Upper lobe of left lung (tissue), 6 donors: ENCODE measurements at regions not wholly inside any gene's neighbourhood (a gene's known extent, or its start where the extent isn't known, plus 50 kb on each side); places are given as distances from the start of the nearest gene placed in this dataset.

Experiments
- ATAC-seq, 2 donors: fragments of 200-7000 bp; cut with Tn5 transposase; one replicate each; pipeline ENCODE4 v1.9.1; 2022; ENCODE audit warnings: mild to moderate bottlenecking in 2 of 2, moderate library complexity in 2 of 2; ENCODE audit not compliant: low FRiP score in 2 of 2
- DNase-seq, 2 donors: peaks; one replicate each; pipeline ENCODE4 v3.0.0-alpha.2; 2019 to 2020
- H3K27ac ChIP-seq, 4 donors: fragments of 200-600 bp; sonication (generic); one replicate each; pipeline ENCODE4 v1.5.1; 2016 to 2019
- H3K27me3 ChIP-seq, 4 donors: fragments of 200-600 bp; sonication (generic); one replicate each; pipeline ENCODE4 v1.5.1; 2017 to 2019
- H3K36me3 ChIP-seq, 4 donors: fragments of 200-600 bp; sonication (generic); one replicate each; pipeline ENCODE4 v1.5.1; 2016 to 2019
- H3K4me1 ChIP-seq, 4 donors: fragments of 200-600 bp; sonication (generic); one replicate each; pipeline ENCODE4 v1.5.1; 2018 to 2019
- H3K4me3 ChIP-seq, 4 donors: fragments of 200-600 bp; sonication (generic); one replicate each; pipeline ENCODE4 v1.5.1; 2017 to 2019; ENCODE audit warnings: mild to moderate bottlenecking in 2 of 4, moderate library complexity in 1 of 4
- H3K9me3 ChIP-seq, 4 donors: fragments of 200-600 bp; sonication (generic); one replicate each; pipeline ENCODE4 v1.5.1; 2018 to 2019
- CTCF ChIP-seq, 6 experiments: fragments of 450-650 bp in 4 of 6; fragments of 200-600 bp in 2 of 6; sonication (generic) in 2 of 6; IDR thresholded peaks; one replicate each; pipeline ENCODE4 v1.5.1; 2016 to 2019; ENCODE audit warnings: antibody characterized with exemption in 6 of 6
- EP300 ChIP-seq, 4 donors: sonication (generic); formaldehyde crosslinking; IDR thresholded peaks; one replicate each; pipeline ENCODE4 v1.5.1; 2017; ENCODE audit warnings: antibody characterized with exemption in 4 of 4, control low read depth in 2 of 4
- POLR2A ChIP-seq, 4 donors: fragments of 450-650 bp; IDR thresholded peaks; one replicate each; pipeline ENCODE4 v1.5.1; 2016 to 2017; ENCODE audit warnings: antibody characterized with exemption in 4 of 4, mild to moderate bottlenecking in 2 of 4
- POLR2AphosphoS5 ChIP-seq, 2 donors: sonication (generic); formaldehyde crosslinking; IDR thresholded peaks; one replicate each; pipeline ENCODE4 v1.5.1; 2017; ENCODE audit warnings: antibody characterized with exemption in 2 of 2
- WGBS, 2 donors: methylation state at CpG; one replicate each; pipeline ENCODE4 v1.1.5; 2017 to 2018; 5-methylcytosine and 5-hydroxymethylcytosine counted together
- donor health status: DM: no; HTN: no; CAD: no; lungs with moderate emphysema.
- donor health status: DM: no; HTN: yes; CAD: no; lungs with severe emphysema.

DNA sequence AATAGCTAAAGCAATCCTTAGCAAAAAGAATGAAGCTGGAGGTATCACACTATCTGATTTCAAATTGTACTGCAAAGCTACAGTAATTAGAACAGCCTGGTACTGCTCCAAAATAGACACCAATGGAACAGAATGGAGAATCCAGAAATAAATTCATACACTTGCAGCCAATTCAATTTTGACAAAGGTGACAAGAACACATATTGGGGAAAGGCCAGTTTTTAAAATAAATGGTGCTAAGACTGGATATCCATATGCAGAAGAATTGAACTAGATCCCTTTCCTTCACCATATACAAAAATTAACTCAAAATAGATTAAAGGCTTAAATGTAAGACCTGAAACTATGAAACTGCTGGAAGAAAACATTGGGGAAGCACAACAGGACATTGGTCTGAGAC is 748.5 kb downstream of the DNAJB9 start:
- DNase-seq (no peak), ATAC-seq (no peak)
- no peaks in the 10 kb centered on the region for H3K9me3 ChIP-seq
- TF ChIP-seq POLR2AphosphoS5 (IDR thresholded peaks at IDR 0.05) (no peak), POLR2A (IDR thresholded peaks at IDR 0.05) (no peak), CTCF (IDR thresholded peaks at IDR 0.05) (no peak)
- H3K27ac ChIP-seq = no peak overlapping the region
- no peak overlapping the region for H3K4me3 ChIP-seq
- H3K4me1 ChIP-seq = no peaks in the 10 kb centered on the region
- no peaks in the 10 kb centered on the region for H3K27me3 ChIP-seq
- no peaks in the 10 kb centered on the region for H3K36me3 ChIP-seq

DNA sequence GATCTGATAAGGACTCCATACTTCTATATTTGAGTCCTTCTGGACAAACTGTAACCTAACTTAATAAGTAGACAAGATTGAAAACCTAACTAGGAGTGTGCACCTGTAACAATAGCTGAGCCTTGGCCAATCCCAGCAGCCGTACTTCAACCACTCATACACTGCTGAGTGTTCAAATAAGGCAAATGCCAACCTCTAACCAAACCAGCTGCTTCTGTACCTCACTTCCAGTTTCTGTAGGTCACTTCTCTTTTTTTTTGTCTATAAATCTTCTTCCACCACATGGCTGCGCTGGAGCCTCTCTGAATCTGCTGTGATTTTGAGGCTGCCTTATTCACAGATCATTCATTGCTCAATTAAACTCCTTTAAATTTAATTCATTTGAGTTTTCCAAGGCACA is 753.2 kb downstream of the DNAJB9 start:
- 64 to 66% methylated on average over 2 of the region's 2 CpGs for WGBS, 2 donors
- H3K4me3 ChIP-seq = no peak overlapping the region
- H3K27me3 ChIP-seq = no peaks in the 10 kb centered on the region
- TF ChIP-seq EP300 (IDR thresholded peaks at IDR 0.05) (no peak), CTCF (IDR thresholded peaks at IDR 0.05) (no peak), POLR2A (IDR thresholded peaks at IDR 0.05) (no peak), POLR2AphosphoS5 (IDR thresholded peaks at IDR 0.05) (no peak)
- no peak overlapping the region for H3K27ac ChIP-seq
- H3K4me1 ChIP-seq = no peaks in the 10 kb centered on the region
- ATAC-seq (no peak), DNase-seq (no peak)
- no peaks in the 10 kb centered on the region for H3K9me3 ChIP-seq
- no peaks in the 10 kb centered on the region for H3K36me3 ChIP-seq

GRCh38 chr7:109331423-109331822 is 761.7 kb downstream of the DNAJB9 start:
- WGBS, 2 donors = 78 to 83% methylated on average over 4 of the region's 4 CpGs
- H3K36me3 ChIP-seq = no peaks in the 10 kb centered on the region
- no peaks in the 10 kb centered on the region for H3K9me3 ChIP-seq
- TF ChIP-seq POLR2AphosphoS5 (IDR thresholded peaks at IDR 0.05) (no peak), POLR2A (IDR thresholded peaks at IDR 0.05) (no peak), EP300 (IDR thresholded peaks at IDR 0.05) (no peak), CTCF (IDR thresholded peaks at IDR 0.05) (no peak)
- no peak for ATAC-seq
- H3K4me1 ChIP-seq = no peaks in the 10 kb centered on the region
- no peaks in the 10 kb centered on the region for H3K27me3 ChIP-seq
- DNase-seq = no peak
- no peak overlapping the region for H3K4me3 ChIP-seq
- H3K27ac ChIP-seq = no peak overlapping the region

GRCh38 chr7:109335951-109336350 is 766.3 kb downstream of the DNAJB9 start:
- DNase-seq = no peak

More at GRCh38 chr7:109335951-109336350, 766.3 kb downstream of the DNAJB9 start:
- no peaks in the 10 kb centered on the region for H3K27me3 ChIP-seq
- no peaks in the 10 kb centered on the region for H3K9me3 ChIP-seq
- TF ChIP-seq POLR2AphosphoS5 (IDR thresholded peaks at IDR 0.05) (no peak), EP300 (IDR thresholded peaks at IDR 0.05) (no peak), POLR2A (IDR thresholded peaks at IDR 0.05) (no peak), CTCF (IDR thresholded peaks at IDR 0.05) (no peak)
- 81 to 82% methylated on average over 3 of the region's 3 CpGs for WGBS, 2 donors
- H3K4me3 ChIP-seq = no peak overlapping the region
- H3K27ac ChIP-seq = no peak overlapping the region
- H3K4me1 ChIP-seq = no peaks in the 10 kb centered on the region
- no peaks in the 10 kb centered on the region for H3K36me3 ChIP-seq
- ATAC-seq = no peak
